SK-N-SH treated with all-trans-retinoic acid at 6 μM for 48 hours (cell line): ENCODE measurements at regions not wholly inside any gene's neighbourhood (a gene's known extent, or its start where the extent isn't known, plus 50 kb on each side); places are given as distances from the start of the nearest gene placed in this dataset.

ENCODE experiments used
- TSHZ2 ChIP-seq: fragments of 250-450 bp; sonication (Bioruptor Pico); IDR thresholded peaks from 2 replicates; pipeline ENCODE4 v1.5.0; 2020; ENCODE audit warnings: mild to moderate bottlenecking, moderate library complexity
- ZC3H10 ChIP-seq: fragments of 250-450 bp; sonication (Bioruptor Pico); IDR thresholded peaks from 2 replicates; pipeline ENCODE4 v1.5.1; 2021; ENCODE audit warnings: mild to moderate bottlenecking, moderate library complexity

- TF ChIP-seq TSHZ2 (CRISPR knock-in tag) = no peak
- no peak for TF ChIP-seq ZC3H10
These were observed 170.3 kb upstream of the PODXL start for GRCh38 chr7:131726686-131727085.
